ENCODE measurements at regions not wholly inside any gene's neighbourhood (a gene's known extent, or its start where the extent isn't known, plus 50 kb on each side); places are given as distances from the start of the nearest gene placed in this dataset.

GRCh38 chr6:126631363-126631762, 291.4 kb downstream of the CENPW start:
- TF ChIP-seq CTCF (conservative IDR thresholded peaks at IDR 0.05 in 1 of 2, IDR thresholded peaks at IDR 0.05 in 1 of 2; ENCODE audit: low read depth in 1 of 2, low read length in 2 of 2) (no peak), EZH2 (IDR thresholded peaks at IDR 0.05; ENCODE audit: low read length, missing control alignments) (no peak)
